Osteoblast (primary cell): ENCODE measurements at regions not wholly inside any gene's neighbourhood (a gene's known extent, or its start where the extent isn't known, plus 50 kb on each side); places are given as distances from the start of the nearest gene placed in this dataset.

Source experiments
- DNase-seq: peaks from one replicate; pipeline ENCODE4 v3.0.0; 2011; ENCODE audit warnings: low spot score, mixed read lengths; ENCODE audit not compliant: insufficient read length; ENCODE audit errors: missing footprints
- H2AFZ ChIP-seq: 2 replicates; pipeline ENCODE4 v1.6.0; 2011; ENCODE audit warnings: mild to moderate bottlenecking, low read length
- H3K27ac ChIP-seq: 2 replicates; pipeline ENCODE4 v1.5.1; 2011; ENCODE audit warnings: mild to moderate bottlenecking, low read depth, low read length, moderate library complexity
- H3K27me3 ChIP-seq: 2 replicates; pipeline ENCODE4 v1.6.0; 2012; ENCODE audit warnings: mild to moderate bottlenecking, control low read depth, inconsistent platforms, low read length, moderate library complexity; ENCODE audit not compliant: insufficient read depth
- H3K36me3 ChIP-seq: 2 replicates; pipeline ENCODE4 v1.5.1; 2011; ENCODE audit warnings: mild to moderate bottlenecking, low read length, control low read depth, moderate library complexity; ENCODE audit not compliant: insufficient read depth
- H3K4me1 ChIP-seq: 2 replicates; pipeline ENCODE4 v1.5.1; 2011; ENCODE audit warnings: mild to moderate bottlenecking, low read length, control low read depth, moderate library complexity; ENCODE audit not compliant: insufficient read depth
- H3K4me2 ChIP-seq: 2 replicates; pipeline ENCODE4 v1.6.0; 2011; ENCODE audit warnings: mild to moderate bottlenecking, low read length; ENCODE audit not compliant: insufficient read depth
- H3K4me3 ChIP-seq: fragments of 200-600 bp; sonication (generic); 3 replicates; pipeline ENCODE4 v1.5.1; 2012; ENCODE audit warnings: mild to moderate bottlenecking, low read length, inconsistent platforms; ENCODE audit not compliant: insufficient read depth
- H3K79me2 ChIP-seq: 2 replicates; pipeline ENCODE4 v1.6.0; 2012; ENCODE audit warnings: mild to moderate bottlenecking, low read length, control low read depth, inconsistent platforms; ENCODE audit not compliant: insufficient read depth
- H3K9me3 ChIP-seq: 2 replicates; pipeline ENCODE4 v1.5.1; 2011; ENCODE audit warnings: low read depth, low read length, control low read depth
- H4K20me1 ChIP-seq: 2 replicates; pipeline ENCODE4 v1.6.0; 2012; ENCODE audit warnings: mild to moderate bottlenecking, low read length, control low read depth; ENCODE audit not compliant: insufficient read depth
- CTCF ChIP-seq: IDR thresholded peaks from 2 replicates; pipeline ENCODE4 v1.5.1; 2011; ENCODE audit warnings: mild to moderate bottlenecking, low read depth, low read length, moderate library complexity; ENCODE audit errors: extremely low read depth

- Histone ChIP-seq H3K4me3 (no peak overlapping the region), H3K4me2 (no peak overlapping the region), H3K4me1 (peaks cover 6% of the 10 kb centered on the region), H2AFZ (no peak overlapping the region), H4K20me1 (no peaks in the 10 kb centered on the region), H3K27me3 (no peaks in the 10 kb centered on the region), H3K36me3 (no peaks in the 10 kb centered on the region), H3K79me2 (no peaks in the 10 kb centered on the region), H3K9me3 (no peaks in the 10 kb centered on the region), H3K27ac (no peak overlapping the region)
- no peak for DNase-seq
- no peak for TF ChIP-seq CTCF
Measured at GRCh38 chr1:38225745-38226144, 179.2 kb upstream of the POU3F1 start.

DNA sequence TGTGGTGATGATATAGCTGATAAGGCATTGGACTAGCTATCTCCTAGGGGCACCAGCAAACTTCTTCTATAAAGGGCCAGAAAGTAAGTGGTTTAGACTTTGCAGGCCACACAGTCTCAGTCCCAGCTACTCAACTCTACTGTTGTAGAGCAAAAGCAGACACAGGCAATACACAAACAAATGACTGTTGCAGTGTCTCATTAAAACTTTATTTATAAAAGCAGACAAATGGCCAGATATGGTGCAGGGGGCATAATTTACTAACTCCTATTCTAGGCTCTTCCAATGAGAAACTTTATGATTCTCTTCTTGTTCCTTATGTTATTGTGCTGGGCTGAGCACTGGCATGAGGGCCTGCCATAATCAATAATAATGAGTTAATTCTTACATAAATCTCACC is 176.8 kb upstream of the POU3F1 start:
- DNase-seq = no peak
- Histone ChIP-seq H4K20me1 (no peaks in the 10 kb centered on the region), H3K9me3 (no peaks in the 10 kb centered on the region), H2AFZ (no peak overlapping the region), H3K27ac (no peak overlapping the region), H3K4me1 (peaks cover 6% of the 10 kb centered on the region), H3K4me2 (no peak overlapping the region), H3K36me3 (no peaks in the 10 kb centered on the region), H3K79me2 (no peaks in the 10 kb centered on the region), H3K4me3 (no peak overlapping the region), H3K27me3 (no peaks in the 10 kb centered on the region)
- no peak for TF ChIP-seq CTCF

DNA sequence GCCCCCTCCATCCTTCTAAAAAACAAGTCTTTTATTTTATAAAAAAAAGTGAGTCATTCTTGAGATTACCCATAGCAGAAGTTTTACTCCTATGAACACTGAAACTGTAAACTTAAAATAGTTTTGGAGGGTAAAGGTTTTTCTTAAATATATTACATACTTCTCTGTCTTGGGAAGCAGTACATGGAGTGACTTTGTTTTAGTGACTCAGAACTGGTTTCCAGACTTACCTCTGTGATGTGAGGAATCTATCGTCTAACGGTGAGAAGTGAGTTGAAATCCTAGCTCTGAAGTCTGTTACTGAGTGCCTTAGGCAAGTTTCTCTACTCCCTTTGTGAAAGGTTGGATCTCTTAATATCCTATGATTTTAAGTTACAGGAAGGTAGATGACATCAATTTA is 176.3 kb upstream of the POU3F1 start:
- DNase-seq = no peak
- H3K4me1 ChIP-seq = peaks cover 6% of the 10 kb centered on the region
- H3K79me2 ChIP-seq = no peaks in the 10 kb centered on the region
- no peaks in the 10 kb centered on the region for H3K27me3 ChIP-seq
- H4K20me1 ChIP-seq = no peaks in the 10 kb centered on the region
- no peaks in the 10 kb centered on the region for H3K36me3 ChIP-seq
- no peaks in the 10 kb centered on the region for H3K9me3 ChIP-seq
- TF ChIP-seq CTCF = no peak
- H3K27ac ChIP-seq = no peak overlapping the region
- no peak overlapping the region for H3K4me3 ChIP-seq
- no peak overlapping the region for H2AFZ ChIP-seq
- no peak overlapping the region for H3K4me2 ChIP-seq

GRCh38 chr1:38221006-38221649 is 174.5 kb upstream of the POU3F1 start:
- Histone ChIP-seq H3K79me2 (no peaks in the 10 kb centered on the region), H3K27ac (no peak overlapping the region)

More at GRCh38 chr1:38221006-38221649, 174.5 kb upstream of the POU3F1 start:
- Histone ChIP-seq H2AFZ (no peak overlapping the region), H4K20me1 (no peaks in the 10 kb centered on the region), H3K4me2 (peak overlapping the region; percentile 60), H3K36me3 (no peaks in the 10 kb centered on the region), H3K4me1 (peaks cover 6% of the 10 kb centered on the region), H3K27me3 (no peaks in the 10 kb centered on the region), H3K4me3 (no peak overlapping the region), H3K9me3 (no peaks in the 10 kb centered on the region)
- DNase-seq = no peak
- TF ChIP-seq CTCF = no peak
